ENCODE measurements at regions not wholly inside any gene's neighbourhood (a gene's known extent, or its start where the extent isn't known, plus 50 kb on each side); places are given as distances from the start of the nearest gene placed in this dataset.

GRCh38 chr2:30321466-30321865, 90.1 kb downstream of the LBH start:
- Histone ChIP-seq H4K20me1 (ENCODE audit: insufficient read depth, low read length) (no peaks in the 10 kb centered on the region), H3K4me3 (ENCODE audit: low read length) (no peak overlapping the region), H3K9me3 (ENCODE audit: insufficient read depth, low read length) (no peaks in the 10 kb centered on the region), H3K9ac (ENCODE audit: low read length) (no peak overlapping the region), H3K4me2 (ENCODE audit: low read length) (no peak overlapping the region), H3K4me1 (ENCODE audit: low read length) (no peaks in the 10 kb centered on the region), H3K79me2 (ENCODE audit: low read length) (no peaks in the 10 kb centered on the region), H3K36me3 (replicated peaks; ENCODE audit: low read depth, low read length) (no peaks in the 10 kb centered on the region), H3K27me3 (ENCODE audit: low read depth, low read length) (peaks cover 34% of the 10 kb centered on the region), H3K27ac (ENCODE audit: low read length) (no peak overlapping the region), H2AFZ (ENCODE audit: low read depth, low read length) (no peak overlapping the region)
- TF ChIP-seq EZH2phosphoT487 (IDR thresholded peaks at IDR 0.05; ENCODE audit: low read depth) = no peak
- TF ChIP-seq, protein P1, sequence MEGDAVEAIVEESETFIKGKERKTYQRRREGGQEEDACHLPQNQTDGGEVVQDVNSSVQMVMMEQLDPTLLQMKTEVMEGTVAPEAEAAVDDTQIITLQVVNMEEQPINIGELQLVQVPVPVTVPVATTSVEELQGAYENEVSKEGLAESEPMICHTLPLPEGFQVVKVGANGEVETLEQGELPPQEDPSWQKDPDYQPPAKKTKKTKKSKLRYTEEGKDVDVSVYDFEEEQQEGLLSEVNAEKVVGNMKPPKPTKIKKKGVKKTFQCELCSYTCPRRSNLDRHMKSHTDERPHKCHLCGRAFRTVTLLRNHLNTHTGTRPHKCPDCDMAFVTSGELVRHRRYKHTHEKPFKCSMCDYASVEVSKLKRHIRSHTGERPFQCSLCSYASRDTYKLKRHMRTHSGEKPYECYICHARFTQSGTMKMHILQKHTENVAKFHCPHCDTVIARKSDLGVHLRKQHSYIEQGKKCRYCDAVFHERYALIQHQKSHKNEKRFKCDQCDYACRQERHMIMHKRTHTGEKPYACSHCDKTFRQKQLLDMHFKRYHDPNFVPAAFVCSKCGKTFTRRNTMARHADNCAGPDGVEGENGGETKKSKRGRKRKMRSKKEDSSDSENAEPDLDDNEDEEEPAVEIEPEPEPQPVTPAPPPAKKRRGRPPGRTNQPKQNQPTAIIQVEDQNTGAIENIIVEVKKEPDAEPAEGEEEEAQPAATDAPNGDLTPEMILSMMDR (IDR thresholded peaks at IDR 0.05; ENCODE audit: low read depth, low read length) = no peak

GRCh38 chr2:30323499-30323898, 92.2 kb downstream of the LBH start:
- no peak overlapping the region for H3K4me3 ChIP-seq (ENCODE audit: low read length)
- no peak overlapping the region for H3K27ac ChIP-seq (ENCODE audit: low read length)
- H3K4me2 ChIP-seq (ENCODE audit: low read length) = no peak overlapping the region

GRCh38 chr2:30324245-30324908, 93.0 kb downstream of the LBH start:
- Histone ChIP-seq H2AFZ (ENCODE audit: low read depth, low read length) (no peak overlapping the region), H3K4me1 (ENCODE audit: low read length) (no peaks in the 10 kb centered on the region), H3K27me3 (ENCODE audit: low read depth, low read length) (peaks cover 30% of the 10 kb centered on the region), H3K9ac (ENCODE audit: low read length) (no peak overlapping the region), H3K9me3 (ENCODE audit: insufficient read depth, low read length) (no peaks in the 10 kb centered on the region), H3K27ac (ENCODE audit: low read length) (no peak overlapping the region), H3K36me3 (replicated peaks; ENCODE audit: low read depth, low read length) (no peaks in the 10 kb centered on the region), H3K4me2 (ENCODE audit: low read length) (no peak overlapping the region), H3K4me3 (ENCODE audit: low read length) (no peak overlapping the region), H3K79me2 (ENCODE audit: low read length) (no peaks in the 10 kb centered on the region), H4K20me1 (ENCODE audit: insufficient read depth, low read length) (no peaks in the 10 kb centered on the region)
- TF ChIP-seq, protein P1 (IDR thresholded peaks at IDR 0.05; ENCODE audit: low read depth, low read length) = no peak
- no peak for TF ChIP-seq EZH2phosphoT487 (IDR thresholded peaks at IDR 0.05; ENCODE audit: low read depth)

More at GRCh38 chr2:30323499-30323898, 92.2 kb downstream of the LBH start:
- H3K79me2 ChIP-seq (ENCODE audit: low read length) = no peaks in the 10 kb centered on the region
- no peak overlapping the region for H2AFZ ChIP-seq (ENCODE audit: low read depth, low read length)
- peaks cover 33% of the 10 kb centered on the region for H3K27me3 ChIP-seq (ENCODE audit: low read depth, low read length)
- no peak overlapping the region for H3K9ac ChIP-seq (ENCODE audit: low read length)
- H3K4me1 ChIP-seq (ENCODE audit: low read length) = no peaks in the 10 kb centered on the region
- no peaks in the 10 kb centered on the region for H3K9me3 ChIP-seq (ENCODE audit: insufficient read depth, low read length)
- H4K20me1 ChIP-seq (ENCODE audit: insufficient read depth, low read length) = no peaks in the 10 kb centered on the region
- H3K36me3 ChIP-seq (replicated peaks; ENCODE audit: low read depth, low read length) = no peaks in the 10 kb centered on the region
- TF ChIP-seq EZH2phosphoT487 (IDR thresholded peaks at IDR 0.05; ENCODE audit: low read depth) = no peak
- TF ChIP-seq, protein P1 (IDR thresholded peaks at IDR 0.05; ENCODE audit: low read depth, low read length) = no peak

GRCh38 chr2:30325600-30326328, 94.4 kb downstream of the LBH start:
- Histone ChIP-seq H3K4me1 (ENCODE audit: low read length) (no peaks in the 10 kb centered on the region), H3K79me2 (ENCODE audit: low read length) (no peaks in the 10 kb centered on the region), H3K9ac (ENCODE audit: low read length) (no peak overlapping the region), H3K27ac (ENCODE audit: low read length) (no peak overlapping the region), H2AFZ (ENCODE audit: low read depth, low read length) (no peak overlapping the region), H3K4me2 (ENCODE audit: low read length) (no peak overlapping the region), H3K27me3 (ENCODE audit: low read depth, low read length) (peaks cover 20% of the 10 kb centered on the region), H3K9me3 (ENCODE audit: insufficient read depth, low read length) (no peaks in the 10 kb centered on the region), H4K20me1 (ENCODE audit: insufficient read depth, low read length) (no peaks in the 10 kb centered on the region), H3K36me3 (replicated peaks; ENCODE audit: low read depth, low read length) (no peaks in the 10 kb centered on the region), H3K4me3 (ENCODE audit: low read length) (no peak overlapping the region)
- no peak for TF ChIP-seq EZH2phosphoT487 (IDR thresholded peaks at IDR 0.05; ENCODE audit: low read depth)
- TF ChIP-seq, protein P1 (IDR thresholded peaks at IDR 0.05; ENCODE audit: low read depth, low read length) = no peak
